GM12878 (cell line): ENCODE measurements at regions not wholly inside any gene's neighbourhood (a gene's known extent, or its start where the extent isn't known, plus 50 kb on each side); places are given as distances from the start of the nearest gene placed in this dataset.

Experiments
- ATAC-seq: fragments of 200-7000 bp; cut with Tn5 transposase; 3 replicates; pipeline ENCODE4 v1.9.1; 2020; ENCODE audit warnings: mild to moderate bottlenecking, moderate library complexity
- BruUV-seq: library from RNA; stranded (reverse); fragments of 400-500 nt; replicated peaks from 2 replicates; lab custom pipeline; 2021; lab: Mats Ljungman, UMichigan
- CTCF ChIA-PET: fragments of 300-600 bp; sonication (Branson Sonifier 250); formaldehyde crosslinking; extraction: SDS; loops from one replicate; lab custom pipeline; 2021; ENCODE audit warnings: inconsistent platforms; lab: Yijun Ruan, JAX
- POLR2A ChIA-PET: fragments of 350-600 bp; formaldehyde crosslinking; extraction: SDS; loops from one replicate; lab custom pipeline; 2021; ENCODE audit warnings: inconsistent platforms; lab: Charles Lee
- RAD21 ChIA-PET: fragments of 300-600 bp; sonication (Branson Sonifier 250); formaldehyde crosslinking; loops from one replicate; lab custom pipeline; 2023; ENCODE audit warnings: antibody characterized with exemption; ENCODE audit not compliant: unreplicated experiment; lab: Charles Lee
- SMC1A ChIA-PET: fragments of 300-600 bp; sonication (Branson Sonifier 250); formaldehyde crosslinking; loops from one replicate; lab custom pipeline; 2023; ENCODE audit not compliant: unreplicated experiment, uncharacterized antibody; lab: Charles Lee
- DNase-seq: peaks from one replicate; pipeline ENCODE4 v3.0.0-alpha.2; 2011; ENCODE audit warnings: low read depth, low spot score
- FAIRE-seq: peaks from 3 replicates; lab custom pipeline; 2011; peaks lifted over from hg19 to GRCh38; lab: Jason Lieb, UNC
- H2AFZ ChIP-seq: 2 replicates; pipeline ENCODE4 v1.6.0; 2011; ENCODE audit warnings: low read depth, low read length, control low read depth; ENCODE audit not compliant: control insufficient read depth
- H3K27ac ChIP-seq: 2 replicates; pipeline ENCODE4 v1.5.1; 2011; ENCODE audit warnings: control low read depth; ENCODE audit not compliant: control insufficient read depth, insufficient read depth
- H3K27me3 ChIP-seq, 2 experiments: replicated peaks in 1 of 2; 2 replicates each; pipeline versions ENCODE4 v1.6.0 to v1.6.1; 2011; ENCODE audit warnings: low read length in 1 of 2; ENCODE audit not compliant: control insufficient read depth in 2 of 2, insufficient read depth in 2 of 2
- H3K36me3 ChIP-seq, 2 experiments: 2 replicates each; pipeline ENCODE4 v1.5.1; 2011; ENCODE audit warnings: low read length in 1 of 2; ENCODE audit not compliant: control insufficient read depth in 2 of 2, insufficient read depth in 2 of 2
- H3K4me1 ChIP-seq: 2 replicates; pipeline ENCODE4 v1.6.1; 2011; ENCODE audit warnings: mild to moderate bottlenecking, low read length, moderate library complexity, mixed read lengths; ENCODE audit not compliant: control insufficient read depth, insufficient read depth
- H3K4me2 ChIP-seq: 2 replicates; pipeline ENCODE4 v1.6.0; 2011; ENCODE audit warnings: control low read depth; ENCODE audit not compliant: control insufficient read depth, insufficient read depth
- H3K4me3 ChIP-seq: fragments of 200-600 bp; sonication (generic); 2 replicates; pipeline ENCODE4 v1.5.1; 2016
- H3K79me2 ChIP-seq: 2 replicates; pipeline ENCODE4 v1.6.0; 2011; ENCODE audit warnings: low read length; ENCODE audit not compliant: control insufficient read depth, insufficient read depth
- H3K9ac ChIP-seq: 2 replicates; pipeline ENCODE4 v1.8.0; 2011; ENCODE audit warnings: low read length, control low read depth, mixed read lengths; ENCODE audit not compliant: control insufficient read depth, insufficient read depth
- H3K9me3 ChIP-seq: replicated peaks from 3 replicates; pipeline ENCODE4 v1.5.1; 2011; ENCODE audit warnings: mild to moderate bottlenecking, low read length; ENCODE audit not compliant: control insufficient read depth, insufficient read depth
- H4K20me1 ChIP-seq: 2 replicates; pipeline ENCODE4 v1.6.0; 2011; ENCODE audit not compliant: control insufficient read depth, insufficient read depth
- E4F1 ChIP-seq: fragments of 450-650 bp; IDR thresholded peaks from 2 replicates; pipeline ENCODE4 v1.6.1; 2018; ENCODE audit warnings: borderline replicate concordance, mild to moderate bottlenecking; ENCODE audit not compliant: partially characterized antibody
- FOXK2 ChIP-seq: fragments of 450-650 bp; IDR thresholded peaks from 2 replicates; pipeline ENCODE4 v1.6.1; 2017; ENCODE audit warnings: mild to moderate bottlenecking, moderate library complexity
- MAX ChIP-seq: IDR thresholded peaks from 2 replicates; pipeline ENCODE4 v1.6.1; 2012; ENCODE audit warnings: low read depth, low read length, improper control_type of control experiment
- MLLT1 ChIP-seq: fragments of 450-650 bp; IDR thresholded peaks from 2 replicates; pipeline ENCODE4 v1.6.1; 2016; ENCODE audit warnings: mild to moderate bottlenecking
- USF2 ChIP-seq: IDR thresholded peaks from 2 replicates; pipeline ENCODE4 v1.6.1; 2011; ENCODE audit warnings: low read depth, low read length, improper control_type of control experiment, borderline replicate concordance
- ZNF217 ChIP-seq: fragments of 450-650 bp; IDR thresholded peaks from 2 replicates; pipeline ENCODE4 v1.6.1; 2017; ENCODE audit warnings: antibody characterized with exemption, mild to moderate bottlenecking
- WGBS: methylation state at CpG from one replicate; pipeline ENCODE4 v1.1.6; 2016; ENCODE audit warnings: low lambda C conversion rate; ENCODE audit not compliant: insufficient replicate concordance, insufficient coverage; ENCODE audit errors: missing lambda C conversion rate; 5-methylcytosine and 5-hydroxymethylcytosine counted together
- in situ Hi-C: fragments of 300-500 bp; cut with MboI; formaldehyde crosslinking; loops from 9 replicates; pipeline ENCODE4 v1.14.3; 2018; ENCODE audit warnings: mixed read lengths
- intact Hi-C: fragments of 100-400 bp; cut with micrococcal nuclease; formaldehyde crosslinking; loops from one replicate; pipeline ENCODE4 v1.14.2; 2022; ENCODE audit not compliant: unreplicated experiment
- TF ChIP-seq, protein P1 (sequence below): IDR thresholded peaks from 2 replicates; pipeline ENCODE4 v1.6.1; 2012; ENCODE audit warnings: mild to moderate bottlenecking, low read depth, low read length

GRCh38 chr17:65290056-65290455 is 152.9 kb downstream of the RGS9 start:
- H3K79me2 ChIP-seq, result no peaks in the 10 kb centered on the region
- in situ Hi-C loops (loop anchor here (5.0 to 25.0 kb wide), 2 partner anchors 697 to 877 kb away; no protein-coding TSS in a partner anchor), intact Hi-C loops (no loop called here)
- H3K4me3 ChIP-seq, result no peak overlapping the region
- H3K27ac ChIP-seq, result no peak overlapping the region
- POLR2A ChIA-PET, result no interaction called here
- no peaks in the 10 kb centered on the region for H3K36me3 ChIP-seq
- no peaks in the 10 kb centered on the region for H4K20me1 ChIP-seq
- no peak overlapping the region for H3K4me2 ChIP-seq
- RAD21 ChIA-PET, result no interaction called here
- BruUV-seq, result no TSS peak
- H2AFZ ChIP-seq, result no peak overlapping the region
- SMC1A ChIA-PET, result interaction anchor here (1.0 kb wide), 1 partner anchor 58 kb away, joined by 4 read pairs; no protein-coding TSS in a partner anchor
- no peak overlapping the region for H3K9ac ChIP-seq
- H3K9me3 ChIP-seq, result no peaks in the 10 kb centered on the region
- ATAC-seq, result no peak
- 100% methylated on average over 1 of the region's 1 CpG for WGBS
- TF ChIP-seq MAX (no peak), E4F1 (no peak), ZNF217 (no peak)
- CTCF ChIA-PET, result no interaction called here
- H3K4me1 ChIP-seq, result no peaks in the 10 kb centered on the region
- no peak for DNase-seq
- H3K27me3 ChIP-seq, result no peaks in the 10 kb centered on the region
- no peak for FAIRE-seq

GRCh38 chr17:65287040-65287439 is 149.9 kb downstream of the RGS9 start:
- H3K27me3 ChIP-seq, result no peaks in the 10 kb centered on the region; a peak in 1 of 4 replicates
- WGBS, result 3% methylated on average over 4 of the region's 4 CpGs
- ChIA-PET SMC1A (no interaction called here), POLR2A (no interaction called here), RAD21 (no interaction called here), CTCF (interaction anchor here (1.1 to 1.6 kb wide), 3 partner anchors 13 to 269 kb away, joined by 3 to 6 read pairs (median 3); no protein-coding TSS in a partner anchor)
- no peaks in the 10 kb centered on the region for H3K9me3 ChIP-seq
- FAIRE-seq (no peak), ATAC-seq (no peak), DNase-seq (no peak)
- no peaks in the 10 kb centered on the region for H3K36me3 ChIP-seq
- no peaks in the 10 kb centered on the region for H4K20me1 ChIP-seq
- in situ Hi-C loops, result loop anchor here (25.0 kb wide), 1 partner anchor 700 kb away; no protein-coding TSS in a partner anchor
- no peaks in the 10 kb centered on the region for H3K4me1 ChIP-seq
- no peak overlapping the region for H3K4me3 ChIP-seq
- no peak overlapping the region for H3K27ac ChIP-seq
- H2AFZ ChIP-seq, result no peak overlapping the region
- H3K9ac ChIP-seq, result no peak overlapping the region
- intact Hi-C loops, result no loop called here
- H3K79me2 ChIP-seq, result no peaks in the 10 kb centered on the region
- no peak overlapping the region for H3K4me2 ChIP-seq
- BruUV-seq, result no TSS peak
- TF ChIP-seq FOXK2, result no peak
- no peak for TF ChIP-seq MLLT1
- no peak for TF ChIP-seq USF2
- TF ChIP-seq, protein P1, sequence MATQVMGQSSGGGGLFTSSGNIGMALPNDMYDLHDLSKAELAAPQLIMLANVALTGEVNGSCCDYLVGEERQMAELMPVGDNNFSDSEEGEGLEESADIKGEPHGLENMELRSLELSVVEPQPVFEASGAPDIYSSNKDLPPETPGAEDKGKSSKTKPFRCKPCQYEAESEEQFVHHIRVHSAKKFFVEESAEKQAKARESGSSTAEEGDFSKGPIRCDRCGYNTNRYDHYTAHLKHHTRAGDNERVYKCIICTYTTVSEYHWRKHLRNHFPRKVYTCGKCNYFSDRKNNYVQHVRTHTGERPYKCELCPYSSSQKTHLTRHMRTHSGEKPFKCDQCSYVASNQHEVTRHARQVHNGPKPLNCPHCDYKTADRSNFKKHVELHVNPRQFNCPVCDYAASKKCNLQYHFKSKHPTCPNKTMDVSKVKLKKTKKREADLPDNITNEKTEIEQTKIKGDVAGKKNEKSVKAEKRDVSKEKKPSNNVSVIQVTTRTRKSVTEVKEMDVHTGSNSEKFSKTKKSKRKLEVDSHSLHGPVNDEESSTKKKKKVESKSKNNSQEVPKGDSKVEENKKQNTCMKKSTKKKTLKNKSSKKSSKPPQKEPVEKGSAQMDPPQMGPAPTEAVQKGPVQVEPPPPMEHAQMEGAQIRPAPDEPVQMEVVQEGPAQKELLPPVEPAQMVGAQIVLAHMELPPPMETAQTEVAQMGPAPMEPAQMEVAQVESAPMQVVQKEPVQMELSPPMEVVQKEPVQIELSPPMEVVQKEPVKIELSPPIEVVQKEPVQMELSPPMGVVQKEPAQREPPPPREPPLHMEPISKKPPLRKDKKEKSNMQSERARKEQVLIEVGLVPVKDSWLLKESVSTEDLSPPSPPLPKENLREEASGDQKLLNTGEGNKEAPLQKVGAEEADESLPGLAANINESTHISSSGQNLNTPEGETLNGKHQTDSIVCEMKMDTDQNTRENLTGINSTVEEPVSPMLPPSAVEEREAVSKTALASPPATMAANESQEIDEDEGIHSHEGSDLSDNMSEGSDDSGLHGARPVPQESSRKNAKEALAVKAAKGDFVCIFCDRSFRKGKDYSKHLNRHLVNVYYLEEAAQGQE, result no peak
